GM18508 (cell line): ENCODE measurements at regions not wholly inside any gene's neighbourhood (a gene's known extent, or its start where the extent isn't known, plus 50 kb on each side); places are given as distances from the start of the nearest gene placed in this dataset.

ENCODE experiments used
- ATAC-seq: cut with Tn5 transposase; IDR thresholded peaks from one replicate; pipeline ENCODE4 v1.9.1; 2021; ENCODE audit warnings: moderate number of reproducible peaks; ENCODE audit not compliant: insufficient read depth, unreplicated experiment

- ATAC-seq = no peak
These were observed 65.6 kb upstream of the FZD7 start for GRCh38 chr2:201968050-201968449.

GRCh38 chr2:201968476-201968875 is 65.2 kb upstream of the FZD7 start:
- ATAC-seq = no peak

GRCh38 chr2:201969241-201969937 is 64.3 kb upstream of the FZD7 start:
- ATAC-seq = no peak

- no peak for ATAC-seq
These were observed 63.5 kb upstream of the FZD7 start for GRCh38 chr2:201969938-201970785.

GRCh38 chr2:201970786-201971108 is 62.9 kb upstream of the FZD7 start:
- ATAC-seq = no peak

GRCh38 chr2:201971531-201972228 is 62.0 kb upstream of the FZD7 start:
- no peak for ATAC-seq

- no peak for ATAC-seq
These were observed 60.9 kb upstream of the FZD7 start for GRCh38 chr2:201972621-201973255.

GRCh38 chr2:201973305-201973928 is 60.2 kb upstream of the FZD7 start:
- no peak for ATAC-seq

- ATAC-seq = no peak
These were observed 59.2 kb upstream of the FZD7 start for GRCh38 chr2:201974171-201975100.

- no peak for ATAC-seq
These were observed 58.2 kb upstream of the FZD7 start for GRCh38 chr2:201975434-201975833.

GRCh38 chr2:201975964-201976612 is 57.6 kb upstream of the FZD7 start:
- no peak for ATAC-seq

- no peak for ATAC-seq
These were observed 56.0 kb upstream of the FZD7 start for GRCh38 chr2:201977651-201978050.

GRCh38 chr2:201978333-201978732 is 55.3 kb upstream of the FZD7 start:
- no peak for ATAC-seq

- no peak for ATAC-seq
These were observed 54.7 kb upstream of the FZD7 start for GRCh38 chr2:201978986-201979385.

GRCh38 chr2:201980389-201980821 is 53.2 kb upstream of the FZD7 start:
- ATAC-seq = peak; percentile 68

GRCh38 chr2:201980946-201981345 is 52.7 kb upstream of the FZD7 start:
- ATAC-seq = no peak

GRCh38 chr2:201983174-201983573 is 50.5 kb upstream of the FZD7 start:
- ATAC-seq = no peak

GRCh38 chr2:201983800-201984199 is 49.9 kb upstream of the FZD7 start:
- no peak for ATAC-seq
